ENCODE measurements at regions not wholly inside any gene's neighbourhood (a gene's known extent, or its start where the extent isn't known, plus 50 kb on each side); places are given as distances from the start of the nearest gene placed in this dataset.

DNA sequence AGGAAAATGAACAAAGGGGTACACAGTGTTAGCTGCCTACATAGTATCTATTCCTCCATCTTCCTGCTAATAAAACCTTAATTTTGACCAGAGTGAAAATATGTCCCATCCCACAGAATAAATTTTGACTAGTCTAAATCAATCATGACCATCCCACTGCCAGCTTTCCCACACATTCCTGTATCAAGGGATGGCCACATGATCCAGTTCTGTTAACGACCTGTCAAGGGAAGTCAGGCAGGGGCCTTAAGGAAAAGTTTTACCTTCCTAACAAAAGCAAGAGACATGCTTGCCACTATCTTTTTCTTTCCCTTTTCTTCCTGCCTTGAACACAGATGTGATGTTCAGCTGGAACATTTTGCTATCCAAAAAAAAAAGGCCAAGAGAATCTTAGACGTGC, 185.0 kb upstream of the CHAC2 start:
- POLR2A ChIA-PET = no interaction called here

DNA sequence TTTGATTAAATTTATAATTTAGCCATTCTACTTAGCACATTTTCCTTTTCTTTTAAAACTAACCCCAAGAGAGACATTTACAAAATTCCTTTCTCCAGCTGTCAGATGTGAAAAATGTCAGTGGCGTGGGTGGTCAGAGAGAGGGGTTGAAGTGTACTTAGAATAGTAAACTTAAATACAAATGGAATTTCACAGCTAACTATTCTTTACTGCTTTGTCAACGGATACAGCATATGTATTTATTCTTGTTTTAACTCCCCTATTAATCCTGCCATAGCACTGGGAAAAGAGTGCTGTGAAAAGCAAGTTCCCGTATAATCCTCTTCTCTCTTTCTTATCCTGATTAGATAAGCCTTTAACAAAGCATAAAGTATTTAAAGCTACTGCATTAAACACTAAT, 191.4 kb upstream of the CHAC2 start:
- ChIA-PET CTCF (no interaction called here), POLR2A (no interaction called here)
- Histone ChIP-seq H3K4me3 (ENCODE audit: control insufficient read depth in 1 of 7, extremely low read depth in 1 of 7, insufficient read depth in 4 of 7, low read depth in 2 of 7, low read length in 6 of 7) (no peak overlapping the region), H3K9me3 (ENCODE audit: control extremely low read depth in 1 of 5, control insufficient read depth in 4 of 5, insufficient read depth in 2 of 5, low read depth in 1 of 5, low read length in 4 of 5) (no peaks in the 10 kb centered on the region), H3K27ac (ENCODE audit: insufficient read depth in 1 of 2, low read depth in 1 of 2, low read length in 2 of 2, poor library complexity in 1 of 2, severe bottlenecking in 2 of 2) (no peak overlapping the region), H3K27me3 (replicated peaks in 2 of 5; ENCODE audit: control insufficient read depth in 4 of 5, insufficient read depth in 5 of 5, low read length in 4 of 5) (no peaks in the 10 kb centered on the region), H3K36me3 (ENCODE audit: control insufficient read depth in 4 of 4, insufficient read depth in 4 of 4, low read length in 3 of 4) (no peaks in the 10 kb centered on the region), H3K4me1 (ENCODE audit: control extremely low read depth in 1 of 4, control insufficient read depth in 4 of 4, insufficient read depth in 4 of 4, low read length in 3 of 4) (no peaks in the 10 kb centered on the region)
- WGBS (ENCODE audit: insufficient coverage) = 83% methylated on average over 2 of the region's 3 CpGs
- no peak for DNase-seq

More for the DNA sequence above, 185.0 kb upstream of the CHAC2 start:
- 83% methylated on average over 1 of the region's 2 CpGs for WGBS (ENCODE audit: insufficient coverage)
- H3K36me3 ChIP-seq (ENCODE audit: control insufficient read depth in 4 of 4, insufficient read depth in 4 of 4, low read length in 3 of 4) = no peaks in the 10 kb centered on the region
- H3K27ac ChIP-seq (ENCODE audit: insufficient read depth in 1 of 2, low read depth in 1 of 2, low read length in 2 of 2, poor library complexity in 1 of 2, severe bottlenecking in 2 of 2) = no peak overlapping the region
- no peaks in the 10 kb centered on the region for H3K4me1 ChIP-seq (ENCODE audit: control extremely low read depth in 1 of 4, control insufficient read depth in 4 of 4, insufficient read depth in 4 of 4, low read length in 3 of 4)
- CTCF ChIA-PET = no interaction called here
- H3K27me3 ChIP-seq (replicated peaks in 2 of 5; ENCODE audit: control insufficient read depth in 4 of 5, insufficient read depth in 5 of 5, low read length in 4 of 5) = no peaks in the 10 kb centered on the region
- no peak for DNase-seq
- H3K4me3 ChIP-seq (ENCODE audit: control insufficient read depth in 1 of 7, extremely low read depth in 1 of 7, insufficient read depth in 4 of 7, low read depth in 2 of 7, low read length in 6 of 7) = no peak overlapping the region
- no peaks in the 10 kb centered on the region for H3K9me3 ChIP-seq (ENCODE audit: control extremely low read depth in 1 of 5, control insufficient read depth in 4 of 5, insufficient read depth in 2 of 5, low read depth in 1 of 5, low read length in 4 of 5)

DNA sequence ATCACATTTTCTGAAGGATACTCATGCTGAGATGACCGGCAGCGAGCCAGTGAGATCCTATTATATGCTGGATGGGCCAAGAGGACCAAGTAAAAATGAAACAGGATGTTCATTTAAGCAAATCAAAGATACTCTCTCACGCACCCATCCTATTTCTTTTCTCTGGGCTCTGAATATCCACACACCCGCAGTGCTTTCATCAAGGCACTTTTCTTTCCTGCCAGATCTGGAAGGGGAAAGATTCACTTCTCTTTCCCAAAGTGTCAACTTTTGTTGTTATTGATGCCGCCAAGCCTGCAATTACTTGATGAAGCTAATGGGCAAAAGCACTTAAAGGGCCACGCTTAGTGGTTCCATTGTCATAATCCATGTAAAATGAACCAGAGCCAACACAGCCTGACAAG, 191.9 kb upstream of the CHAC2 start:
- POLR2A ChIA-PET = no interaction called here
- Histone ChIP-seq H3K9me3 (ENCODE audit: control extremely low read depth in 1 of 5, control insufficient read depth in 4 of 5, insufficient read depth in 2 of 5, low read depth in 1 of 5, low read length in 4 of 5) (no peaks in the 10 kb centered on the region), H3K4me1 (ENCODE audit: control extremely low read depth in 1 of 4, control insufficient read depth in 4 of 4, insufficient read depth in 4 of 4, low read length in 3 of 4) (no peaks in the 10 kb centered on the region), H3K4me3 (ENCODE audit: control insufficient read depth in 1 of 7, extremely low read depth in 1 of 7, insufficient read depth in 4 of 7, low read depth in 2 of 7, low read length in 6 of 7) (no peak overlapping the region), H3K36me3 (ENCODE audit: control insufficient read depth in 4 of 4, insufficient read depth in 4 of 4, low read length in 3 of 4) (no peaks in the 10 kb centered on the region), H3K27ac (ENCODE audit: insufficient read depth in 1 of 2, low read depth in 1 of 2, low read length in 2 of 2, poor library complexity in 1 of 2, severe bottlenecking in 2 of 2) (no peak overlapping the region), H3K27me3 (replicated peaks in 2 of 5; ENCODE audit: control insufficient read depth in 4 of 5, insufficient read depth in 5 of 5, low read length in 4 of 5) (no peaks in the 10 kb centered on the region)
- 91% methylated on average over 6 of the region's 6 CpGs for WGBS (ENCODE audit: insufficient coverage)
- CTCF ChIA-PET = no interaction called here
- DNase-seq = no peak

DNA sequence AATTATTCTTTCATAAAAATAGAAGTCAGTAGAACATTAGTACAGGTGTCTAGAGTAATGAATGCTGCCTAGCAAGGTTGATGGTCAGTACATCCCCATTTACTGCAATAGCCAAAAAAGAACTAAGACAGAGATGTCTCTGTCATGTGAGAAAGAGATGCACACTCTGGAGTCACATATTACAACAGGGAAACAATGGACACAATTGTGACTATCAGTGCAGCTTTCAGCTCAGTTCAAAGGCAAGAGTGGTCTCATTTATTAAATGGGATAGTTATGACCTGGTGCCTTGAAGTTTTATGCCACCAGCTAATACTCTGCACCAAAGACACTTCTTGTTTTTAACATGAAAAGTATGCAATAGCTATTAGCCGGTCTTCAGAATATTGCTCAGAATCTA, 194.9 kb upstream of the CHAC2 start:
- Histone ChIP-seq H3K36me3 (ENCODE audit: control insufficient read depth in 4 of 4, insufficient read depth in 4 of 4, low read length in 3 of 4) (no peaks in the 10 kb centered on the region), H3K9me3 (ENCODE audit: control extremely low read depth in 1 of 5, control insufficient read depth in 4 of 5, insufficient read depth in 2 of 5, low read depth in 1 of 5, low read length in 4 of 5) (no peaks in the 10 kb centered on the region), H3K27me3 (replicated peaks in 2 of 5; ENCODE audit: control insufficient read depth in 4 of 5, insufficient read depth in 5 of 5, low read length in 4 of 5) (no peaks in the 10 kb centered on the region), H3K27ac (ENCODE audit: insufficient read depth in 1 of 2, low read depth in 1 of 2, low read length in 2 of 2, poor library complexity in 1 of 2, severe bottlenecking in 2 of 2) (no peak overlapping the region), H3K4me1 (ENCODE audit: control extremely low read depth in 1 of 4, control insufficient read depth in 4 of 4, insufficient read depth in 4 of 4, low read length in 3 of 4) (no peaks in the 10 kb centered on the region), H3K4me3 (ENCODE audit: control insufficient read depth in 1 of 7, extremely low read depth in 1 of 7, insufficient read depth in 4 of 7, low read depth in 2 of 7, low read length in 6 of 7) (no peak overlapping the region)
- WGBS (ENCODE audit: insufficient coverage) = no CpG with 5 or more reads among the region's 1 CpG
- ChIA-PET POLR2A (no interaction called here), CTCF (no interaction called here)
- DNase-seq = no peak

DNA sequence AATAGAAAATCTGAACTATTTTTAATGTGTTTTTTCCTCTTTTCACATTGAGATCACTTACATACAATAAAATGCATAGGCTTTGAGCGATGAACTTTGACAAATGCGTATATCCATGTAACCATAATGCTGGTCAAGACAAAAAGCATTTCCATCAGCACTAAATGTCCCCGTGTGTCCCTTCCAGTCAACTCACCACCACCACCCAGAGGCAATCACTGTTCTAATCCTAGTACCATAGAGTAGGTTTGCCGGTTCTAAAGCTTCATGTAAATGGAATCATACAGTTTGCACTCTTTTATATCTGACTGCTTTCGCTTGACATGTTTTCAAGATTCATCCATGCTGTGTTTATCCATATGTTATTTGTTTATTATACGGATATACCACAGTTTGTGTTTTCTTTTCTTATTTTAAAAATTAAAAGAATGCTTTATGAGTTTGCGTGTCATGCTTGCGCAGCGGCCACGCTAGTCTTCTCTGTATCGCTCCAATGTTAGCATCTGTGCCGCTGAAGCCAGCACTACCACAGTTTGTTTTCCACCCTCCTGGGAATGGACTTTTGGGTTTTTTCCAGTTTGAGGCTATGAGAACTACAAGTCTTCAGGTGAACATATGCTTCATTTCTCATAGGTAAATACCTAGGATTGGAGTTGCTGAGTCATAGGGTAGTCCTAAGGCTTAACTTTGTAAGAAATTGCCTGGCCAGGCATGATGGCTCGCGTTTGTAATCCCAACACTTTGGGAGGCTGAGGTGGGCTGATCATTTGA, 197.5 kb upstream of the CHAC2 start:
- Histone ChIP-seq H3K27ac (ENCODE audit: insufficient read depth in 1 of 2, low read depth in 1 of 2, low read length in 2 of 2, poor library complexity in 1 of 2, severe bottlenecking in 2 of 2) (no peak overlapping the region), H3K27me3 (replicated peaks in 2 of 5; ENCODE audit: control insufficient read depth in 4 of 5, insufficient read depth in 5 of 5, low read length in 4 of 5) (no peaks in the 10 kb centered on the region), H3K4me1 (ENCODE audit: control extremely low read depth in 1 of 4, control insufficient read depth in 4 of 4, insufficient read depth in 4 of 4, low read length in 3 of 4) (no peaks in the 10 kb centered on the region), H3K4me3 (ENCODE audit: control insufficient read depth in 1 of 7, extremely low read depth in 1 of 7, insufficient read depth in 4 of 7, low read depth in 2 of 7, low read length in 6 of 7) (no peak overlapping the region), H3K36me3 (ENCODE audit: control insufficient read depth in 4 of 4, insufficient read depth in 4 of 4, low read length in 3 of 4) (no peaks in the 10 kb centered on the region), H3K9me3 (ENCODE audit: control extremely low read depth in 1 of 5, control insufficient read depth in 4 of 5, insufficient read depth in 2 of 5, low read depth in 1 of 5, low read length in 4 of 5) (no peaks in the 10 kb centered on the region)
- ChIA-PET CTCF (no interaction called here), POLR2A (no interaction called here)
- WGBS (ENCODE audit: insufficient coverage) = 96% methylated on average over 12 of the region's 14 CpGs
- no peak for DNase-seq

DNA sequence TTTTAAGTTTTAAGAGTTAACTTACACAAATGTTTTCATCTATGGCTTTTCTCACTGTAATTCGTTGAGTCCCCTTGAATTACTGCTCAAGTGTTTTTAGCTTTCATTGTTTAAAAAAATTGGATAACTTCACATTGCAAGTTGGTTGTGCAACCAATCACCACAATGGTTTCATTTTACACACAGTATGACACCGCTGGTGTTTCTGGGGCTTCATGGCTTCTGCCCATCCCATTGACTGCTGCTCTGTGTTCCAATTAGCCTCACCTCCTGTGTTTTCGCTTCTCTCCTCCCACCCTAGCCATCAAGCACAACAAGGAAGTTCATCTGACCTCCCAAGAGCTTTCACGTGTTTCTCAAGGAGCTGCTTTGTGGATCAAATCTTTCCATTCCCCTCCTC, 199.1 kb upstream of the CHAC2 start:
- H3K4me3 ChIP-seq (ENCODE audit: control insufficient read depth in 1 of 7, extremely low read depth in 1 of 7, insufficient read depth in 4 of 7, low read depth in 2 of 7, low read length in 6 of 7) = no peak overlapping the region
- no peaks in the 10 kb centered on the region for H3K27me3 ChIP-seq (replicated peaks in 2 of 5; ENCODE audit: control insufficient read depth in 4 of 5, insufficient read depth in 5 of 5, low read length in 4 of 5)
- POLR2A ChIA-PET = no interaction called here
- H3K4me1 ChIP-seq (ENCODE audit: control extremely low read depth in 1 of 4, control insufficient read depth in 4 of 4, insufficient read depth in 4 of 4, low read length in 3 of 4) = no peaks in the 10 kb centered on the region
- H3K36me3 ChIP-seq (ENCODE audit: control insufficient read depth in 4 of 4, insufficient read depth in 4 of 4, low read length in 3 of 4) = no peaks in the 10 kb centered on the region
- no peak for DNase-seq
- no peaks in the 10 kb centered on the region for H3K9me3 ChIP-seq (ENCODE audit: control extremely low read depth in 1 of 5, control insufficient read depth in 4 of 5, insufficient read depth in 2 of 5, low read depth in 1 of 5, low read length in 4 of 5)
- 78% methylated on average over 2 of the region's 4 CpGs for WGBS (ENCODE audit: insufficient coverage)
- CTCF ChIA-PET = no interaction called here
- H3K27ac ChIP-seq (ENCODE audit: insufficient read depth in 1 of 2, low read depth in 1 of 2, low read length in 2 of 2, poor library complexity in 1 of 2, severe bottlenecking in 2 of 2) = no peak overlapping the region

GRCh38 chr2:53567073-53567472, 200.5 kb upstream of the CHAC2 start:
- ChIA-PET CTCF (no interaction called here), POLR2A (no interaction called here)
- Histone ChIP-seq H3K27ac (ENCODE audit: insufficient read depth in 1 of 2, low read depth in 1 of 2, low read length in 2 of 2, poor library complexity in 1 of 2, severe bottlenecking in 2 of 2) (no peak overlapping the region), H3K36me3 (ENCODE audit: control insufficient read depth in 4 of 4, insufficient read depth in 4 of 4, low read length in 3 of 4) (no peaks in the 10 kb centered on the region), H3K4me3 (ENCODE audit: control insufficient read depth in 1 of 7, extremely low read depth in 1 of 7, insufficient read depth in 4 of 7, low read depth in 2 of 7, low read length in 6 of 7) (no peak overlapping the region), H3K27me3 (replicated peaks in 2 of 5; ENCODE audit: control insufficient read depth in 4 of 5, insufficient read depth in 5 of 5, low read length in 4 of 5) (no peaks in the 10 kb centered on the region), H3K9me3 (ENCODE audit: control extremely low read depth in 1 of 5, control insufficient read depth in 4 of 5, insufficient read depth in 2 of 5, low read depth in 1 of 5, low read length in 4 of 5) (no peaks in the 10 kb centered on the region), H3K4me1 (ENCODE audit: control extremely low read depth in 1 of 4, control insufficient read depth in 4 of 4, insufficient read depth in 4 of 4, low read length in 3 of 4) (no peaks in the 10 kb centered on the region)
- DNase-seq = no peak

Data from common myeloid progenitor, CD34-positive (primary cell).